ENCODE measurements at regions not wholly inside any gene's neighbourhood (a gene's known extent, or its start where the extent isn't known, plus 50 kb on each side); places are given as distances from the start of the nearest gene placed in this dataset.

GRCh38 chr17:12530161-12530560 is 135.5 kb upstream of the MYOCD start:
- no peak for DNase-seq (ENCODE audit: low read depth)

- DNase-seq (ENCODE audit: low read depth), result no peak
Observed at GRCh38 chr17:12536021-12536420, 129.7 kb upstream of the MYOCD start.

DNA sequence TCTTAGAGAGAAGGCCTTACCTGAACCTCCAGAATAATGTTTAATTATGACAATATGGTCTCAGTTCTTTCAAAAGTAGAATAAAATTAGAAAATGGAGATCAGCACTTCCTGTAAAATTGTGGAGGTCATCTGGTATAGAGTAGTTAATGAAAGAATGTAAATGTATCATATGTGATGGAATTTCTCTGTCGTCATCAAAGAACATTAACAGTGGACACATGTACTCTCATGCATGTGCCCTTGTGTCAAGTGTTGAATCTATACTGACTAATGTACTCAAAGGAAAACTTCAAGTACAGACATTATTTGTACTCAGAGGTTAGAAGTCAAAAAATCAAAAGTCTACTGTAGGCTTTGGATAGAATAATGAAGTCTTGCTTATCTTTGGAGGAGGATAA is 129.2 kb upstream of the MYOCD start:
- DNase-seq (ENCODE audit: low read depth), result no peak

DNA sequence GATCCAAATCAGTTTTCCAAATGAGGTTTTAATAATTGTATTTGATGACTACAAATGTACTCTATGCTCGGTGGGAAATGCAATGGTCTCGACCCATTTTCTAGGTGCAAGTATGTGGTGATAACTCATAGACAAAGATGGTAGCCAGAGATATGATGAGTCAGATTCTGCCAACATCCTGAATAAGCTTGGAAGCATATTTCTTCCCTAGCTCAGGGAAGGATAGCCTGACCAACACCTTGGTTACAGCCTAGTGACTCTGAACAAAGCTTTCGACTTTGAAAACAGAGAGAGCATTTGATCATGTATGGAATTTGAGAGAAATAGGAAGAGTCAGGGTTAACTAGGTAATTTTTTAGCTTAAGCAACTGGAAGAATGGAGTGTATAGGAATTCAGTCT is 128.3 kb upstream of the MYOCD start:
- no peak for DNase-seq (ENCODE audit: low read depth)

- no peak for DNase-seq (ENCODE audit: low read depth)
Observed at GRCh38 chr17:12538003-12538402, 127.7 kb upstream of the MYOCD start.

GRCh38 chr17:12545877-12546513 is 119.7 kb upstream of the MYOCD start:
- DNase-seq (ENCODE audit: low read depth), result peak; percentile 0

GRCh38 chr17:12546983-12547382 is 118.7 kb upstream of the MYOCD start:
- no peak for DNase-seq (ENCODE audit: low read depth)

- DNase-seq (ENCODE audit: low read depth), result no peak
Observed at GRCh38 chr17:12547831-12548230, 117.9 kb upstream of the MYOCD start.

DNA sequence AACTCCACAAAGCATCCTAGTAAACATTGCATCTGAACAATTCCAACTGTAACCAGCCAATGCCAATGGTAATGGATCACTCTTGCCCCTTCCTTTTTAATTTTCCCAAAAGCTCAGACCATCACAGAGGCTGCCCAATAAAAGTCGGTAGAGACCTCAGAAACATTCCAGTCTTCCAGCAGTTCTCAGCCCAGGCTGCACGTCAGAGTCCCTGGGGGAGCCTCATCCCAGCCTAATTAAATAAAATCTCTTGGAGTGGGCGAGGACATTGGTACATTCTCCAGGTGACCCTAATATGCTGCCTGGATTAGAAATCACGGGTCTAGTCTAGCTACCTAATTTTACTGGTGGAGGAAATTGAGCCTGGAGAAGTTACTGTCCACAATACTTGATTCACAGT is 117.1 kb upstream of the MYOCD start:
- no peak for DNase-seq (ENCODE audit: low read depth)

GRCh38 chr17:12549499-12550041 is 116.1 kb upstream of the MYOCD start:
- no peak for DNase-seq (ENCODE audit: low read depth)

DNA sequence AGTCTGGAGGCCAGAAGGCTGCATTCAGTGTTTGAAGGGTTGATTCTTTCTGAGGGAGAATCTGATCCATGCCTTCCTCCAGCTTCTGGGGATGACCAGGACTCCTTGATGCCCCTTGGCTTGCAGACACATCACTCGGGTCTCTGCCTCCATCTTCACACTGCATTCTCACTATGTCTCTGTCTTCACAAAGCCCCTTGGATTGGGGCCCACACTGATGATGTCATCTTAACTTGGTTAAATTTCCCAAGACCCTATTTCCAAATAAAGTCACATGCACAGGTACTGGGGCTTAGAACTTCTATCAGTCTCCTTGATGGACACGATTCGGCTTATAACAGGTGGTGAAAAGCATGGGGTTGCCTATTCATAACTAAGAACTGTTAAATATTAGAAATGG is 112.1 kb upstream of the MYOCD start:
- DNase-seq (ENCODE audit: low read depth), result no peak

DNA sequence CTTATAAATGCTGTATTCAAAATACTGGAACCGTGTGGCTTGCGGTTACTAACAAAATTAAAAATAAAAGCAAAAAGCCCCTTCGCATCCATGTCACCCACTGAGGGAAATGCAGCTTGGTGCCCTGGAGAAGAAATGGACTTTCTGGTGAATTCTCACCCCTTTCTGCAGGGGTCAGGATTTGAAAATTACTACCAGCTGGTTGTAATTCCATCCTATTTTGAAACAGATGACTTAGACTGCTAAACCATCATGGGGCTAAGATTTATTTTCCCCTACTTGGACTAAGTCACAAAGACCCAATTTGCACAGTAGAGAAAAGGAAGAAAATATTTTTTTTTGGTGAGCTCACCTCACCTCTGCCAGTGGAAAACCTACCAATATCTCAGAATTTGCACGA is 111.4 kb upstream of the MYOCD start:
- no peak for DNase-seq (ENCODE audit: low read depth)

DNA sequence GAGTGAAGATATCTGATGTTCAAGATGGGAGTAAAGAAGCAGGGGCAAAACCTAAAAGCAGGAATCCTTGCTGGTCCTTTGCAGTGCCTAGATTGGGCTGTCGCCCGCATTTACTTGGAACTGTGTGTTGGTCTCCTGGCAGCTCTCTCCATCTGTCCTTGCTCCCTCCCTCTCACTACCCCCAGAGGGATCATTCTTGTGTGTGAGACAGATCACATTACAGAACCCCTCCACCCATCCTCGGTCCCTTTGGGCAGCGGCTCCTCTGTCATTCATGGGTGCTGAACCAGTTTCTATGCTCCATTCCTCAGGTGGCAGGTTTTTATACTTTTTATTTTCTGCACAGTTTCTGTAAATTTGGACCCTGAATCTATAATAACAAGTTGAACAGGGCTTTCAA is 99.4 kb upstream of the MYOCD start:
- DNase-seq (ENCODE audit: low read depth), result no peak

- DNase-seq (ENCODE audit: low read depth), result no peak
Observed at GRCh38 chr17:12567077-12568053, 98.3 kb upstream of the MYOCD start.

DNA sequence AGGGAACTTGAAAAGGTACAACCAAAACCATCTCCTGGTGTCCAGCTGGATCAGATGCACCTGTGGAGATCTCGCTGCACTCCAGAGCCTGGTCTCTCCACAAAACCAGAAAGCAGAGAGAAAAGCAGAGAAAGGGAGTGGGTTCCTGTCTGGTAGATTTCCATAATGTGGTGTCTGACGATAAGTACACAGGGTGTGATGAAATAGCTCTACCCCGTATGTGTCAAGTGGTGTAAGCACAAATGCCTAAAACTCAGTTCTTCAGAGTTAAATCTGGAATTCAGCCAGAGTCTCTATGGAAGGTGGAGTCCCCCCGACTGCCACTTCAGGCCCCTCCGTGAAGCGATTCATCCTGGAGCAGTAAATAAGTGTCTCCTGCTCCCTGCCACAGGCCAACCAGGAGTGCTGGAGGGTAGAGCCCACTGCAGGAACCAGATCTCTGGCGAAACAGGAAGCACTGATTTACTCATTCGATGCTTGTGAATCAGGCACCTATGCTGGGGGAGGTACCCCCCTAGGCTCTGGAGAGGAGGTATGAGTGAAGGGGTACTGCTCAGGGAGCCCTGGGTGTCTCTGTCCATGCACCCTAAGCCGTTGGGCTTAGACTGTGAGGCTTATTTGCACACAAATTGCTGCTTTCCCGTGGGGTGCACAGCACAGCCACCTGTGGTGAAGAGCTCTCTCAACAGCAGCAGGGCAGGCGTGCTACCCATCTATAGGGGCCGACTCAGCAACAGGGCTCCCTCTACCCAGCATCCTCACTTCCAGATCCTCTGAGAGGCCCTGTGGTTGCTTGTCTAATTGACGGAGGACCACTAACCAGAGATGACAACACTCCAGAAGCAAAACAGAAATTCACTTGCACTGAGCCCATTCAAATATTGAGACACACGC is 97.1 kb upstream of the MYOCD start:
- no peak for DNase-seq (ENCODE audit: low read depth)

GRCh38 chr17:12571606-12572005 is 94.1 kb upstream of the MYOCD start:
- no peak for DNase-seq (ENCODE audit: low read depth)

DNA sequence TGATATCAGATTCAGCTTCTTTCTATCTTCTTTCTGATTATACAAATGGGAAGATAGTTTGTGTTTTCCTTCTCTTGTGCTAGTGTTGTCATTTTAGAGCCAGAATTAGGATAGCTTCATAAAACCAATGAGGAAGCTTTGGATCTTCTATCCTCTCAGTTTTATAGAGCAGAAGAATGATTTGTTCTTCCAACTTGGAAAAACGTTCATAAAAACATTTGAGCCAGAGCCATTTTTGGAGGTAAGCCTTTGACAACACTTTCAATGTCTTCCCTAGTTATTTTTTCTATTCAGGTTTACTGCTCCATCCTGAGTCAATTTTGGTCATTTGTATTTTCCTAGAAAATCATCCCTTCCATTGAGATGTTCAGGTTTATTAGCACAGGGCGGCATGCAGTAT is 91.2 kb upstream of the MYOCD start:
- no peak for DNase-seq (ENCODE audit: low read depth)

DNA sequence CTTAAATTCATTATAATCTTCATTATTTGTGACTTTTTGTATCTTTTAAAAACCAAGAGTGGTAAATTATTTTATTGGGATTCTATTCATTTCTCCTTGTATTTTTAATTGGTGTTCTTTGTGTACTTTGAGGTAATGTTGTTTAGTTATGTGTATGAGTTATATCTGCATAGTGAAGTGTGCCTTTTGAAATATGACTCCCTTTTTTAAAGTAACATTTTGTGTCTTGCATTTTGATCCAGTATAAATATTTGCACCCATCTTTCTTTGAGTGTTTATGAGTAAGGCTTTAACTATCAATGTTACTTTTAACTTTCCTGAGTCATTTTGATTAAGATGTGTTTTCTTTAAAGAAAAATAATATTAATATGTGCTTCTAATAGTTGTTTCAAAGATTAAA is 90.0 kb upstream of the MYOCD start:
- DNase-seq (ENCODE audit: low read depth), result no peak

DNA sequence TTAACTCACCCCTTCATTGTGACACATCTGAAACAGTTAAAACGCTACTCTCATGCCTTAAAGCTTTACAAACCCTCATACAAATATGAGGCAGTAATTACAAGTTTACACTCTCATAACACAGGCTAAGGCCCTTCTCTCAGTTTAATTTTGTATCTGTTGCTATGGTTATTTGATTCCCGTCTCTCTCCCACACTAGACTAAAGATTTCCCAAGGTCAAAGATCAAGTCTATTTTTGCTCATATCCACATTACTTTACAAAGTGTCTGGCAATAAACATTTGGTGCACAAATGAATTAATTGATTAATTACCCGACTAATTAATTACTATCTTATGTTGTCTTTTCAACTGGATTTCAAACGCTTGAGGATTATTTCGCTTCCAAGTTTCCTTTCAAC is 86.4 kb upstream of the MYOCD start:
- no peak for DNase-seq (ENCODE audit: low read depth)

DNA sequence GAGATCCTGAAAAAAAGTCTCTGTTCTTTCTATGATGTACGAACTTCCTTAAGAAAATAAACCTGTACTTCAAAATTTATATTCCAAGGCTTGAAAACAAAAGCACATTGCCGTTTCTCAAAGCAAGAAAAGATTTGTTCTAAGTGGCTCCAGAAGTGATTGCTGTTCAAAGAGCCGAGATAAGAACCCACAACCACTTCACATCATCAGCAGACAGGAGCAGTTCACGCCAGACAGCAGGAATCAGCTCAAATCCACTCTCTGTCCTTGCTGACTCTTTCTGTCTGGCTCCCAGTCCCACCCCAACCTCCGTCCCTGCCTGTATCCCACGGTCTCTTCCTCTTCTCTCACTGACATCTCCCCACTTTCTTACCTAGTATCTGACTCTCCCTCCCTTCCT is 85.0 kb upstream of the MYOCD start:
- DNase-seq (ENCODE audit: low read depth), result no peak

DNA sequence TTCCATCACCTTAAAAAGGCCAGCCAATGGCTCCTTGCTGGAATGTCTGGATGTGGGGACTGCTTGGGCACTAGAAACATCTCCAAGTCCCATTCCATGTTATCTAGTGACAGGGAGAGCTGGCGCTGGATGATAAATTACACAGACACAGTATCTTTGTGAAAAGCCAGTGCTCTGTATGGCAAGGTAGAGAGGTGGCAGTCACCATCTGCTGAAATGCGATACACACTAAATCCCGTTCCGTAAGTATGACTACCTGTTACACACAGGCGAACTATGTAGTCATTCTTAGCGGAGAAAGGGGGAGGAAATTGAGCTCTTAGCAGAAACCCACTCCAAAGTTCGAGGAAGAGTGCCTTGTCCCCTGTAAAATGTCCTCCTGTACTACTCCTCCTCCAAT is 81.0 kb upstream of the MYOCD start:
- no peak for DNase-seq (ENCODE audit: low read depth)

- DNase-seq (ENCODE audit: low read depth), result no peak
Observed at GRCh38 chr17:12588531-12588930, 77.2 kb upstream of the MYOCD start.

Measured in activated T-cell treated with anti-CD3 and anti-CD28 coated beads for 48 hours (primary cell).